Ishikawa (cell line): ENCODE measurements at regions not wholly inside any gene's neighbourhood (a gene's known extent, or its start where the extent isn't known, plus 50 kb on each side); places are given as distances from the start of the nearest gene placed in this dataset.

Experiments
- CEBPB ChIP-seq: IDR thresholded peaks from 2 replicates; pipeline ENCODE4 v1.6.1; 2012
- EGR1 ChIP-seq: IDR thresholded peaks from 2 replicates; pipeline ENCODE4 v1.6.1; 2012
- EP300 ChIP-seq: IDR thresholded peaks from 2 replicates; pipeline ENCODE4 v1.6.1; 2012; ENCODE audit warnings: borderline replicate concordance
- FOXM1 ChIP-seq: IDR thresholded peaks from 2 replicates; pipeline ENCODE4 v1.6.1; 2012; ENCODE audit warnings: low read depth, borderline replicate concordance
- NFIC ChIP-seq: IDR thresholded peaks from 2 replicates; pipeline ENCODE4 v1.6.1; 2012
- RAD21 ChIP-seq: IDR thresholded peaks from 2 replicates; pipeline ENCODE4 v1.6.1; 2012; ENCODE audit warnings: low read depth
- TAF1 ChIP-seq: IDR thresholded peaks from 2 replicates; pipeline ENCODE4 v1.6.1; 2012; ENCODE audit warnings: low read depth, mild to moderate bottlenecking
- TCF12 ChIP-seq: IDR thresholded peaks from 2 replicates; pipeline ENCODE4 v1.6.1; 2012; ENCODE audit warnings: low read depth
- YY1 ChIP-seq: IDR thresholded peaks from 2 replicates; pipeline ENCODE4 v1.6.1; 2012; ENCODE audit warnings: low read depth
- ZBTB7A ChIP-seq: IDR thresholded peaks from 2 replicates; pipeline ENCODE4 v1.6.1; 2012; ENCODE audit warnings: low read depth
- TF ChIP-seq, protein P1 (sequence below): IDR thresholded peaks from 2 replicates; pipeline ENCODE4 v1.6.1; 2012; ENCODE audit warnings: low read depth, mild to moderate bottlenecking
- TF ChIP-seq, protein P2 (sequence below): IDR thresholded peaks from 2 replicates; pipeline ENCODE4 v1.6.1; 2012
- TF ChIP-seq, protein P3 (sequence below): IDR thresholded peaks from 2 replicates; pipeline ENCODE4 v1.6.1; 2012

DNA sequence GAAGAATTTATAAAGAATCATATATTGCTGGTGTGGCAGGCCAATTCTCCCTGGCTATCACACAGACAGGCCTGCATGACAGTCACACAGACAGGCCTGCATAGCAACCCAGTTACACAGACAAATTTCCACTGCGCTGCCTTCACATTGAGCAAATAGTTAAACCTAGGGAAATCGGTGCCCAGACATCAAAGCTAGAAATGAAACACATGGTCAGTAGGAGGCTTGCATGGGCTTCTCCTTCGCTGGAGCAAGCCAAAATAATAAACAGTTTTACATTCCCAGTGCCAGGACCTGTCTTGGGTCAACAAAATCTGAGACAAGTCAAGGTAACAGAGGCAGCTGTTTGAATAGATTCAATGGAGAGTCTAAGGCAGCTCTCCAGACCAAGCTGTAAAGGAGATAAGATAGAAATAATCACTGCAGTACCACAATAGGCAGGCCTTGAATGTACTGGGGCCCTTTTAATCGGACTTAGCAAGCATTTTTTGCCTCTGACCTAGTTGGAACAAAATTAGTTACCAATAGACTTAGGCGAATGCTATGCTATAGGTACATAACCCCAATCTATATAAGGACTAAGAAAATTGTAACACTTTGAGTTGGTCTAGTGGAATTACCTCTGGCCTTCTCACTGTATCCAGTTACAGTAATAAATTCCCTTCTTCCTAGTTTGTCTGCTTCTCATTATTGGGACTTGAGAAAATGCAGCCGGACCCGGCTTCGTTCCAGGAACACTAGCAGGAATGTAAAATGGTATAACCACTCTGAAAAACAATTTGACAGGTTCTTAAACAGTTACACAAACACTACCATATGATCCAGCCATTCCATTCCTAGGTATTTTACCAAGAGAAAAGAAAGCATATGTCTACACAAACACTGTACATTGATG lies 274.7 kb upstream of the UBE2E2 start:
- TF ChIP-seq FOXM1 = no peak
- TF ChIP-seq CEBPB = no peak
- TF ChIP-seq TAF1 = no peak
- TF ChIP-seq RAD21 = no peak
- TF ChIP-seq, protein P1, sequence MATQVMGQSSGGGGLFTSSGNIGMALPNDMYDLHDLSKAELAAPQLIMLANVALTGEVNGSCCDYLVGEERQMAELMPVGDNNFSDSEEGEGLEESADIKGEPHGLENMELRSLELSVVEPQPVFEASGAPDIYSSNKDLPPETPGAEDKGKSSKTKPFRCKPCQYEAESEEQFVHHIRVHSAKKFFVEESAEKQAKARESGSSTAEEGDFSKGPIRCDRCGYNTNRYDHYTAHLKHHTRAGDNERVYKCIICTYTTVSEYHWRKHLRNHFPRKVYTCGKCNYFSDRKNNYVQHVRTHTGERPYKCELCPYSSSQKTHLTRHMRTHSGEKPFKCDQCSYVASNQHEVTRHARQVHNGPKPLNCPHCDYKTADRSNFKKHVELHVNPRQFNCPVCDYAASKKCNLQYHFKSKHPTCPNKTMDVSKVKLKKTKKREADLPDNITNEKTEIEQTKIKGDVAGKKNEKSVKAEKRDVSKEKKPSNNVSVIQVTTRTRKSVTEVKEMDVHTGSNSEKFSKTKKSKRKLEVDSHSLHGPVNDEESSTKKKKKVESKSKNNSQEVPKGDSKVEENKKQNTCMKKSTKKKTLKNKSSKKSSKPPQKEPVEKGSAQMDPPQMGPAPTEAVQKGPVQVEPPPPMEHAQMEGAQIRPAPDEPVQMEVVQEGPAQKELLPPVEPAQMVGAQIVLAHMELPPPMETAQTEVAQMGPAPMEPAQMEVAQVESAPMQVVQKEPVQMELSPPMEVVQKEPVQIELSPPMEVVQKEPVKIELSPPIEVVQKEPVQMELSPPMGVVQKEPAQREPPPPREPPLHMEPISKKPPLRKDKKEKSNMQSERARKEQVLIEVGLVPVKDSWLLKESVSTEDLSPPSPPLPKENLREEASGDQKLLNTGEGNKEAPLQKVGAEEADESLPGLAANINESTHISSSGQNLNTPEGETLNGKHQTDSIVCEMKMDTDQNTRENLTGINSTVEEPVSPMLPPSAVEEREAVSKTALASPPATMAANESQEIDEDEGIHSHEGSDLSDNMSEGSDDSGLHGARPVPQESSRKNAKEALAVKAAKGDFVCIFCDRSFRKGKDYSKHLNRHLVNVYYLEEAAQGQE = no peak
- TF ChIP-seq, protein P2, sequence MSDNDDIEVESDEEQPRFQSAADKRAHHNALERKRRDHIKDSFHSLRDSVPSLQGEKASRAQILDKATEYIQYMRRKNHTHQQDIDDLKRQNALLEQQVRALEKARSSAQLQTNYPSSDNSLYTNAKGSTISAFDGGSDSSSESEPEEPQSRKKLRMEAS = no peak
- no peak for TF ChIP-seq NFIC
- no peak for TF ChIP-seq EP300
- TF ChIP-seq ZBTB7A = no peak
- TF ChIP-seq YY1 = no peak
- TF ChIP-seq, protein P3, sequence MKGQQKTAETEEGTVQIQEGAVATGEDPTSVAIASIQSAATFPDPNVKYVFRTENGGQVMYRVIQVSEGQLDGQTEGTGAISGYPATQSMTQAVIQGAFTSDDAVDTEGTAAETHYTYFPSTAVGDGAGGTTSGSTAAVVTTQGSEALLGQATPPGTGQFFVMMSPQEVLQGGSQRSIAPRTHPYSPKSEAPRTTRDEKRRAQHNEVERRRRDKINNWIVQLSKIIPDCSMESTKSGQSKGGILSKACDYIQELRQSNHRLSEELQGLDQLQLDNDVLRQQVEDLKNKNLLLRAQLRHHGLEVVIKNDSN = no peak
- TF ChIP-seq EGR1 = no peak
- TF ChIP-seq TCF12 = no peak
